ENCODE measurements at regions not wholly inside any gene's neighbourhood (a gene's known extent, or its start where the extent isn't known, plus 50 kb on each side); places are given as distances from the start of the nearest gene placed in this dataset.

DNA sequence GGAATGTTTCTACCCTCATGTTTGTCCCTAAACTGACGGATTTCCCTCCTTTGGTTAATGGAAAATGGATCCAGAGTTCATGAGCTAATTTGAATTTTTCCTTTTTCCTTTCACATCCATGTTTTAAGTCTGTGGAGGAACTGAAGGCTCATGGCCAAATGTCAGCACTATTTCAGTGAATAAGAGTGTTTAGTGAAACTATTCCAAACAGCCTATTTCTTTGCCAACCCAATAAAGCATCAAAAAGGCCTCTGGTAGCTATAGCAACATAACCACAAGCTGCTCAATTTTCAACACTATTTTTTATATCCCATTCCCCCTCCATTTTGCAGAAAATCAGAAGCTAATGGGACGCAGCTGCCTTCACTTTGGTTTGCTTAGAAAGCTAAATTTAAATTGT lies 1454.1 kb downstream of the GATA3 start:
- TF ChIP-seq JUN (IDR thresholded peaks at IDR 0.05) (no peak), CTCF (IDR thresholded peaks at IDR 0.05) (no peak), POLR2A (IDR thresholded peaks at IDR 0.05; ENCODE audit: low read length) (no peak), REST (IDR thresholded peaks at IDR 0.05) (no peak), SMC3 (IDR thresholded peaks at IDR 0.05) (no peak), NR3C1 (IDR thresholded peaks at IDR 0.05) (no peak), KDM1A (IDR thresholded peaks at IDR 0.05; ENCODE audit: low read depth) (no peak), HOXB5 (CRISPR knock-in tag; IDR thresholded peaks at IDR 0.05) (no peak), MAFK (IDR thresholded peaks at IDR 0.05; ENCODE audit: partially characterized antibody) (no peak), HMGXB4 (CRISPR knock-in tag; IDR thresholded peaks at IDR 0.05; ENCODE audit: borderline replicate concordance) (no peak), EP300 (IDR thresholded peaks at IDR 0.05) (no peak), MAX (IDR thresholded peaks at IDR 0.05) (no peak)
- TF ChIP-seq, protein P1, sequence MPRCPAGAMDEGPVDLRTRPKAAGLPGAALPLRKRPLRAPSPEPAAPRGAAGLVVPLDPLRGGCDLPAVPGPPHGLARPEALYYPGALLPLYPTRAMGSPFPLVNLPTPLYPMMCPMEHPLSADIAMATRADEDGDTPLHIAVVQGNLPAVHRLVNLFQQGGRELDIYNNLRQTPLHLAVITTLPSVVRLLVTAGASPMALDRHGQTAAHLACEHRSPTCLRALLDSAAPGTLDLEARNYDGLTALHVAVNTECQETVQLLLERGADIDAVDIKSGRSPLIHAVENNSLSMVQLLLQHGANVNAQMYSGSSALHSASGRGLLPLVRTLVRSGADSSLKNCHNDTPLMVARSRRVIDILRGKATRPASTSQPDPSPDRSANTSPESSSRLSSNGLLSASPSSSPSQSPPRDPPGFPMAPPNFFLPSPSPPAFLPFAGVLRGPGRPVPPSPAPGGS (IDR thresholded peaks at IDR 0.05): no peak
